ENCODE measurements at regions not wholly inside any gene's neighbourhood (a gene's known extent, or its start where the extent isn't known, plus 50 kb on each side); places are given as distances from the start of the nearest gene placed in this dataset.

DNA sequence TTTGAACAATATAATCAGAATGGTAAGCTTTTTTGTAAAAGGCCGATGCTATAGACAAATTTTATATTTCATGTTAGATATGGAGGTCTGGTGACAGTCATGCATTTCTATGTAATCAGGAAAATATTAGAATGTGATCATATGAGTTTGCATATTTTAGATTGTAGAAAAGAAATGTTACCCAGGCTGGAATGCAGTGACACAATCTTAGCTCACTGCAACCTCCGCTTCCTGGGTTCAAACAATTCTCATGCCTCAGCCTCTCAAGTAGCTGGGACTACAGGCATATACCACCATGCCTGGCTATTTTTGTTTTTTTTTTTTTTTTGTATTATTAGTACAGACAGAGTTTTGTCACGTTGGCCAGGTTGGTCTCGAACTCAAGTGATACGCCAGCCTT is 152.0 kb downstream of the LMLN start:
- H3K79me1 ChIP-seq (ENCODE audit: insufficient read depth, low read depth, low read length, poor library complexity, severe bottlenecking): no peaks in the 10 kb centered on the region
- H4K5ac ChIP-seq (ENCODE audit: insufficient read length, low read depth, low read length): no peak overlapping the region
- no CpG with 5 or more reads among the region's 5 CpGs for WGBS (ENCODE audit: extremely low coverage, insufficient read length, low lambda C conversion rate)
- no peaks in the 10 kb centered on the region for H3K23me2 ChIP-seq (ENCODE audit: insufficient read length, low read depth, low read length, poor library complexity, severe bottlenecking)
- no peak overlapping the region for H2AK5ac ChIP-seq (ENCODE audit: insufficient read length, low read length)
- Mint-ChIP-seq H3K9me3 (peaks cover 0 to 2% of the 10 kb centered on the region in 2 experiments; a peak in 1 of 5 replicates), H3K4me1 (peaks cover 11% of the 10 kb centered on the region in 2 experiments), H3K36me3 (ENCODE audit: insufficient read depth in 1 of 3, low read depth in 3 of 3) (no peaks in the 10 kb centered on the region), H3K27ac (no peak overlapping the region), H3K4me3 (no peak overlapping the region), H3K27me3 (ENCODE audit: low read depth) (peaks cover 81% of the 10 kb centered on the region)
- no peak overlapping the region for H2BK15ac ChIP-seq (ENCODE audit: low read depth, low read length)
- no peak overlapping the region for H3T11ph ChIP-seq (ENCODE audit: low read length)
- H4K20me1 ChIP-seq (ENCODE audit: control insufficient read depth, insufficient read depth, insufficient read length): no peaks in the 10 kb centered on the region
- no peaks in the 10 kb centered on the region for H3K4me1 ChIP-seq (ENCODE audit: insufficient read depth, low read length)
- no peak overlapping the region for H2BK120ac ChIP-seq (ENCODE audit: low read depth, low read length, poor library complexity, severe bottlenecking)
- no peak overlapping the region for H4K91ac ChIP-seq (ENCODE audit: insufficient read length, low read depth, low read length)
- H3K79me2 ChIP-seq (ENCODE audit: insufficient read depth, low read length): no peaks in the 10 kb centered on the region
- H4K8ac ChIP-seq (replicated peaks; ENCODE audit: insufficient read length, low read depth, low read length): no peak overlapping the region
- no peak overlapping the region for H3K9ac ChIP-seq (ENCODE audit: extremely low read depth, insufficient read length, low read length)
- H3K4me2 ChIP-seq (ENCODE audit: insufficient read depth, insufficient read length, low read length): no peak overlapping the region
- no peak overlapping the region for H2BK20ac ChIP-seq (ENCODE audit: low read depth, low read length, poor library complexity, severe bottlenecking)
- H2BK12ac ChIP-seq (ENCODE audit: insufficient read length, low read depth, low read length): no peak overlapping the region
- H2BK5ac ChIP-seq (ENCODE audit: insufficient read length, low read length): no peak overlapping the region
- no peak overlapping the region for H3K4ac ChIP-seq (ENCODE audit: low read depth, low read length)
- H3K56ac ChIP-seq (ENCODE audit: insufficient read length, low read depth, low read length): no peak overlapping the region
- no peak overlapping the region for H3K14ac ChIP-seq (ENCODE audit: insufficient read depth, low read length)
- no peaks in the 10 kb centered on the region for H3K9me3 ChIP-seq (ENCODE audit: control insufficient read depth, low read depth, low read length)
- DNase-seq: no peak
- H3K23ac ChIP-seq (ENCODE audit: insufficient read length, low read depth, low read length): no peak overlapping the region
- H2AFZ ChIP-seq (ENCODE audit: low read length): no peak overlapping the region
- no peak overlapping the region for H3K27ac ChIP-seq (ENCODE audit: insufficient read length, low read depth, low read length)
- peaks cover 21% of the 10 kb centered on the region; the same call in 1 of the 2 replicates for H3K27me3 ChIP-seq (ENCODE audit: insufficient read depth, low read length)
- no peak overlapping the region for H3K18ac ChIP-seq (ENCODE audit: insufficient read length, low read depth, low read length)
- TF ChIP-seq, protein P1, sequence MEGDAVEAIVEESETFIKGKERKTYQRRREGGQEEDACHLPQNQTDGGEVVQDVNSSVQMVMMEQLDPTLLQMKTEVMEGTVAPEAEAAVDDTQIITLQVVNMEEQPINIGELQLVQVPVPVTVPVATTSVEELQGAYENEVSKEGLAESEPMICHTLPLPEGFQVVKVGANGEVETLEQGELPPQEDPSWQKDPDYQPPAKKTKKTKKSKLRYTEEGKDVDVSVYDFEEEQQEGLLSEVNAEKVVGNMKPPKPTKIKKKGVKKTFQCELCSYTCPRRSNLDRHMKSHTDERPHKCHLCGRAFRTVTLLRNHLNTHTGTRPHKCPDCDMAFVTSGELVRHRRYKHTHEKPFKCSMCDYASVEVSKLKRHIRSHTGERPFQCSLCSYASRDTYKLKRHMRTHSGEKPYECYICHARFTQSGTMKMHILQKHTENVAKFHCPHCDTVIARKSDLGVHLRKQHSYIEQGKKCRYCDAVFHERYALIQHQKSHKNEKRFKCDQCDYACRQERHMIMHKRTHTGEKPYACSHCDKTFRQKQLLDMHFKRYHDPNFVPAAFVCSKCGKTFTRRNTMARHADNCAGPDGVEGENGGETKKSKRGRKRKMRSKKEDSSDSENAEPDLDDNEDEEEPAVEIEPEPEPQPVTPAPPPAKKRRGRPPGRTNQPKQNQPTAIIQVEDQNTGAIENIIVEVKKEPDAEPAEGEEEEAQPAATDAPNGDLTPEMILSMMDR (conservative IDR thresholded peaks at IDR 0.05): no peak
